Keratinocyte (primary cell): ENCODE measurements at regions not wholly inside any gene's neighbourhood (a gene's known extent, or its start where the extent isn't known, plus 50 kb on each side); places are given as distances from the start of the nearest gene placed in this dataset.

Experiments used
- DNase-seq: peaks from one replicate; pipeline ENCODE4 v3.0.0-alpha.2; 2011; ENCODE audit warnings: low read depth, missing footprints, low spot score
- FAIRE-seq: peaks from 2 replicates; lab custom pipeline; 2011; peaks lifted over from hg19 to GRCh38; lab: Jason Lieb, UNC
- H2AFZ ChIP-seq: 2 replicates; pipeline ENCODE4 v1.6.0; 2012; ENCODE audit warnings: low read length, control low read depth, inconsistent platforms; ENCODE audit not compliant: control insufficient read depth
- H3K27ac ChIP-seq: 2 replicates; pipeline ENCODE4 v1.5.1; 2011; ENCODE audit warnings: low read length; ENCODE audit not compliant: control insufficient read depth, insufficient read depth
- H3K27me3 ChIP-seq: 3 replicates; pipeline ENCODE4 v1.6.0; 2011; ENCODE audit warnings: low read length; ENCODE audit not compliant: control insufficient read depth, insufficient read depth; ENCODE audit errors: extremely low read depth
- H3K36me3 ChIP-seq, 2 experiments: 2 replicates in 1 of 2; 3 replicates in 1 of 2; pipeline ENCODE4 v1.5.1; 2011; ENCODE audit warnings: low read length in 2 of 2, mild to moderate bottlenecking in 1 of 2; ENCODE audit not compliant: control insufficient read depth in 2 of 2, insufficient read depth in 2 of 2; ENCODE audit errors: extremely low read depth in 1 of 2
- H3K4me1 ChIP-seq: 3 replicates; pipeline ENCODE4 v1.5.1; 2011; ENCODE audit warnings: low read length; ENCODE audit not compliant: control insufficient read depth, insufficient read depth; ENCODE audit errors: extremely low read depth
- H3K4me2 ChIP-seq: 3 replicates; pipeline ENCODE4 v1.6.0; 2011; ENCODE audit warnings: low read depth, low read length; ENCODE audit not compliant: control insufficient read depth, insufficient read depth; ENCODE audit errors: extremely low read depth
- H3K4me3 ChIP-seq, 3 experiments: fragments of 200-600 bp in 1 of 3; sonication (generic) in 1 of 3; 2 replicates in 2 of 3; 3 replicates in 1 of 3; pipeline ENCODE4 v1.5.1; 2011 to 2016; ENCODE audit warnings: low read length in 3 of 3, mild to moderate bottlenecking in 3 of 3, control low read depth in 2 of 3, inconsistent platforms in 1 of 3, low read depth in 1 of 3, mixed read lengths in 1 of 3, mixed run types in 1 of 3, moderate library complexity in 1 of 3; ENCODE audit not compliant: control insufficient read depth in 2 of 3, insufficient read depth in 2 of 3; ENCODE audit errors: extremely low read depth in 1 of 3
- H3K79me2 ChIP-seq: 2 replicates; pipeline ENCODE4 v1.6.0; 2012; ENCODE audit warnings: low read length; ENCODE audit not compliant: control insufficient read depth, insufficient read depth
- H3K9ac ChIP-seq: 3 replicates; pipeline ENCODE4 v1.6.0; 2011; ENCODE audit warnings: low read length; ENCODE audit not compliant: control insufficient read depth, insufficient read depth; ENCODE audit errors: extremely low read depth
- H3K9me1 ChIP-seq: 3 replicates; pipeline ENCODE4 v1.6.0; 2011; ENCODE audit warnings: low read length; ENCODE audit not compliant: control insufficient read depth, insufficient read depth; ENCODE audit errors: extremely low read depth
- H3K9me3 ChIP-seq: 2 replicates; pipeline ENCODE4 v1.5.1; 2012; ENCODE audit warnings: low read depth, low read length; ENCODE audit not compliant: control insufficient read depth
- H4K20me1 ChIP-seq: 3 replicates; pipeline ENCODE4 v1.6.0; 2011; ENCODE audit warnings: low read length; ENCODE audit not compliant: control insufficient read depth, insufficient read depth; ENCODE audit errors: extremely low read depth
- EZH2 ChIP-seq: IDR thresholded peaks from one replicate; pipeline ENCODE4 v1.6.1; 2012; ENCODE audit warnings: inconsistent platforms, mild to moderate bottlenecking, low read length, moderate library complexity
- dilution Hi-C: fragments of 300-500 bp; cut with MboI; formaldehyde crosslinking; loops from one replicate; pipeline ENCODE4 v1.7.0; 2020; ENCODE audit warnings: low sequenced_read_pairs; ENCODE audit not compliant: extremely low pct_ligation_motif_present
- TF ChIP-seq, protein P1 (sequence below), 3 experiments: IDR thresholded peaks in 1 of 3; conservative IDR thresholded peaks in 1 of 3; optimal IDR thresholded peaks in 1 of 3; 2 replicates in 2 of 3; 3 replicates in 1 of 3; pipeline versions ENCODE3 to v1.5.1; 2011; ENCODE audit warnings: low read length in 3 of 3, mild to moderate bottlenecking in 3 of 3, moderate library complexity in 2 of 3, control low read depth in 1 of 3, inconsistent platforms in 1 of 3; ENCODE audit not compliant: insufficient read depth in 2 of 3; ENCODE audit errors: extremely low read depth in 1 of 3

- H3K4me1 ChIP-seq, result no peaks in the 10 kb centered on the region
- H3K9me1 ChIP-seq, result no peaks in the 10 kb centered on the region
- no peak for TF ChIP-seq EZH2
- TF ChIP-seq, protein P1, sequence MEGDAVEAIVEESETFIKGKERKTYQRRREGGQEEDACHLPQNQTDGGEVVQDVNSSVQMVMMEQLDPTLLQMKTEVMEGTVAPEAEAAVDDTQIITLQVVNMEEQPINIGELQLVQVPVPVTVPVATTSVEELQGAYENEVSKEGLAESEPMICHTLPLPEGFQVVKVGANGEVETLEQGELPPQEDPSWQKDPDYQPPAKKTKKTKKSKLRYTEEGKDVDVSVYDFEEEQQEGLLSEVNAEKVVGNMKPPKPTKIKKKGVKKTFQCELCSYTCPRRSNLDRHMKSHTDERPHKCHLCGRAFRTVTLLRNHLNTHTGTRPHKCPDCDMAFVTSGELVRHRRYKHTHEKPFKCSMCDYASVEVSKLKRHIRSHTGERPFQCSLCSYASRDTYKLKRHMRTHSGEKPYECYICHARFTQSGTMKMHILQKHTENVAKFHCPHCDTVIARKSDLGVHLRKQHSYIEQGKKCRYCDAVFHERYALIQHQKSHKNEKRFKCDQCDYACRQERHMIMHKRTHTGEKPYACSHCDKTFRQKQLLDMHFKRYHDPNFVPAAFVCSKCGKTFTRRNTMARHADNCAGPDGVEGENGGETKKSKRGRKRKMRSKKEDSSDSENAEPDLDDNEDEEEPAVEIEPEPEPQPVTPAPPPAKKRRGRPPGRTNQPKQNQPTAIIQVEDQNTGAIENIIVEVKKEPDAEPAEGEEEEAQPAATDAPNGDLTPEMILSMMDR (optimal IDR thresholded peaks at IDR 0.05 in 1 of 3, IDR thresholded peaks at IDR 0.05 in 1 of 3, conservative IDR thresholded peaks at IDR 0.05 in 1 of 3; ENCODE audit: extremely low read depth in 1 of 3, insufficient read depth in 2 of 3, low read length in 3 of 3), result no peak
- no peak overlapping the region for H3K27ac ChIP-seq
- no peak overlapping the region for H3K4me3 ChIP-seq
- FAIRE-seq, result no peak
- dilution Hi-C loops, result no loop called here
- no peak overlapping the region for H2AFZ ChIP-seq
- no peak for DNase-seq
- H3K36me3 ChIP-seq, result peaks cover 0 to 1% of the 10 kb centered on the region in 2 experiments
- H4K20me1 ChIP-seq, result no peaks in the 10 kb centered on the region
- H3K27me3 ChIP-seq, result no peaks in the 10 kb centered on the region
- H3K4me2 ChIP-seq, result no peak overlapping the region
- H3K9ac ChIP-seq, result no peak overlapping the region
- no peaks in the 10 kb centered on the region for H3K9me3 ChIP-seq
- no peaks in the 10 kb centered on the region for H3K79me2 ChIP-seq
Measured at GRCh38 chr16:27665881-27666280, 115.9 kb downstream of the KATNIP start.

DNA sequence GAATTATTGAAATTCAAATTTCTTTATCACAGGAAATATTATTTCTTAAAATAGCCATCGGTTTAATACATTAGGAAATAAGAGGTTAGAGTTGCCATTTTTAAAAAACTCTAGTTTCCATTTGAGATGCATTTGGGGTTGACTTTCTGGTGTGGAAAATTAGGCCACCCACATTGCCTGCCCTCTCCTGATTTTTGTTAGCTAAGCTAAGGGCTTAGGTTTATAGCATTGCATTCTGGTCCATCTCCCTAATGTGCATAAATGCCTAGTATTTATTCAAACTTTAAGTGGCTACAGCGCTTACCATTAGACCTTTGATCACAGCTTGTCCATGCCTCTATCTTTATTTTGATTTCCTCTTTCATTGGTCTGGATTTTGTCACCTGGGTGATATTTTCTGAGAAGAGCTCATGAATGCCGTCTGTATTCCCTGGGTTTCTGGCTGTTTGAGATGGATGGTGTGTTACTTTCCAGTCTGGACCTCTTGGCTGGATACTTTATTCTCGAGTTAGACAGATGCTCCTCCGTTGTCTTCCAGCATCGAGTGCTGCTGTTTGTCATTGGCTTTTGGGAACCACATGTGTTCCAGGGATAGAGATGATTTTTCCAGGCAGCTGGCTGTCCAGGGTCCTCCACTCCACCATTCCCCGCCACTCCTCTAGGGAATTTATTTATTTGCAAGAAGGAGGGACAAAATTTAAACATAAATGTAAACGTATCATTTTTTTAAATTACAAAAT is 120.3 kb downstream of the KATNIP start:
- Histone ChIP-seq H3K9ac (no peak overlapping the region), H3K79me2 (no peaks in the 10 kb centered on the region)

More for the DNA sequence above, 120.3 kb downstream of the KATNIP start:
- no peak for TF ChIP-seq EZH2
- TF ChIP-seq, protein P1 (optimal IDR thresholded peaks at IDR 0.05 in 1 of 3, IDR thresholded peaks at IDR 0.05 in 1 of 3, conservative IDR thresholded peaks at IDR 0.05 in 1 of 3; ENCODE audit: extremely low read depth in 1 of 3, insufficient read depth in 2 of 3, low read length in 3 of 3), result no peak
- Histone ChIP-seq H3K36me3 (peaks cover 0 to 3% of the 10 kb centered on the region in 2 experiments), H4K20me1 (no peaks in the 10 kb centered on the region), H3K4me3 (no peak overlapping the region), H3K9me1 (no peaks in the 10 kb centered on the region), H3K4me1 (no peaks in the 10 kb centered on the region), H3K9me3 (no peaks in the 10 kb centered on the region), H3K27me3 (no peaks in the 10 kb centered on the region), H2AFZ (no peak overlapping the region), H3K27ac (no peak overlapping the region), H3K4me2 (no peak overlapping the region)
- dilution Hi-C loops, result no loop called here
- FAIRE-seq (no peak), DNase-seq (no peak)
